ENCODE measurements at regions not wholly inside any gene's neighbourhood (a gene's known extent, or its start where the extent isn't known, plus 50 kb on each side); places are given as distances from the start of the nearest gene placed in this dataset.

DNA sequence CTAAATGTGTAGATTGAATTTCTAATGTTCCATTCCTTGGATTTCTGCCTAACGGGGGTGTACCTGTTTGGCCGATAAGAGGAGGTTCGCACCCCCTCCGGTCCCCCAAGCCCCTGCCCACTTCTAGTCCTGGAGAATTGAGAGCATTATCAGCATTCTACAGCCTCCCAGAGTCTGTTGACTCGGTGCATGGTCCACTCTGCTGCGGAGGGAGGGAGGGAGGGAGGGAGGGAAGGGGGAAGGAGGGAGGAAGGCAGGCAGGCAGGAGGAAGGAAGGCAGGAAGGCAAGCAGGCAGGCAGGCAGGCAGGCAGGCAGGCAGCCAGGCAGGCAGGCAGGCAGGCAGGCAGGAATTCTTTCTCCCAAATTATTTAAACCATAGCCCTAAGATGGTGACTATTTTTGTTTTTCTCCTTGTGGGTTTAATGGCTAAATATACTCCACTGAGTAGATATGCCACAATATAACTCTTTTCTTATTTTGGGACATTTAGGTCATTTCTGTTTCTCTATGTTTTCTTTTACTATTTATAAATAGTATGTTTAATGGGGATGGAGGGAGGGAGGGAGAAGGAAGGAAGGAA, 69.5 kb upstream of the CHST15 start:
- no peak for TF ChIP-seq CTCF (IDR thresholded peaks at IDR 0.05; ENCODE audit: insufficient read depth, low read depth, low read length, missing control alignments)
- DNase-seq (ENCODE audit: low read depth) = no peak
- no peak overlapping the region for H3K4me3 ChIP-seq (ENCODE audit: low read depth, low read length)

GRCh38 chr10:124162136-124162535, 68.7 kb upstream of the CHST15 start:
- no peak for DNase-seq (ENCODE audit: low read depth)
- no peak overlapping the region for H3K4me3 ChIP-seq (ENCODE audit: low read depth, low read length)
- no peak for TF ChIP-seq CTCF (IDR thresholded peaks at IDR 0.05; ENCODE audit: insufficient read depth, low read depth, low read length, missing control alignments)

GRCh38 chr10:124161601-124162000, 68.2 kb upstream of the CHST15 start:
- H3K4me3 ChIP-seq (ENCODE audit: low read depth, low read length) = no peak overlapping the region
- no peak for TF ChIP-seq CTCF (IDR thresholded peaks at IDR 0.05; ENCODE audit: insufficient read depth, low read depth, low read length, missing control alignments)
- no peak for DNase-seq (ENCODE audit: low read depth)

DNA sequence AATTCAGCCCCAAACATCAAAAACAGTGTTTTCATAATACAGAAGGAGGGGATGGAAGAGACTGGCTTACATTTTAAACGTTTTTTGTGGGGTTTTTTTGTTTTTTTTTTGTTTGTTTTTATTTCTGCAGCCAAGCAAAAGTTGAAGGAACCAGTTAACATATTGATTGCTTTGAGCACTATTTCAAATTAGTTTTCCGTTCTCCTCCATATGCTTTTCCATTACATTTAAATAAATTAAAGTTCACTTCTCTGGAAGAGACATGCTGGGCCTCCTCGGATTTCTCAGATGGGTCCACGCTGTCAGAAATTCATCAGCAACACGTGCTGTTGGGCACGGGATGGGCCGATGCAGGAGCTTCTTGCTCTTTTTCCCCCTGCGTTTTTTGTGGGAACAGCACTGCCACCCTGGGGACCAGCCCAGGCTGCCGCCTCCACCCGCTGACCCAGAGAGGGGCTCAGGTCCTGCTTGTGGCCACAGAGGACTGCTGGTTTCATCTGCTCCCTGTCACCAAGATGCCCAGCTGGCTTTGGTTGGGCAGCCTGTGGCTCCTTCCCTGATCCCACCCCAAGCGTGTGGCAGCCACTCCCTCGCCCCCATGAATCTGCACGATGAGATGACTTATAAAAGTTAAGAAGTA, 67.7 kb upstream of the CHST15 start:
- TF ChIP-seq CTCF (IDR thresholded peaks at IDR 0.05; ENCODE audit: insufficient read depth, low read depth, low read length, missing control alignments) = no peak
- DNase-seq (ENCODE audit: low read depth) = no peak

GRCh38 chr10:124160176-124160575, 66.8 kb upstream of the CHST15 start:
- H3K4me3 ChIP-seq (ENCODE audit: low read depth, low read length) = no peak overlapping the region
- DNase-seq (ENCODE audit: low read depth) = no peak
- TF ChIP-seq CTCF (IDR thresholded peaks at IDR 0.05; ENCODE audit: insufficient read depth, low read depth, low read length, missing control alignments) = no peak

More for the DNA sequence above, 67.7 kb upstream of the CHST15 start:
- no peak overlapping the region for H3K4me3 ChIP-seq (ENCODE audit: low read depth, low read length)

- TF ChIP-seq CTCF (IDR thresholded peaks at IDR 0.05; ENCODE audit: insufficient read depth, low read depth, low read length, missing control alignments) = no peak
- no peak overlapping the region for H3K4me3 ChIP-seq (ENCODE audit: low read depth, low read length)
- no peak for DNase-seq (ENCODE audit: low read depth)
These were observed 65.8 kb upstream of the CHST15 start for GRCh38 chr10:124159153-124159552.

- no peak for DNase-seq (ENCODE audit: low read depth)
- TF ChIP-seq CTCF (IDR thresholded peaks at IDR 0.05; ENCODE audit: insufficient read depth, low read depth, low read length, missing control alignments) = no peak
- H3K4me3 ChIP-seq (ENCODE audit: low read depth, low read length) = no peak overlapping the region
These were observed 65.2 kb upstream of the CHST15 start for GRCh38 chr10:124158592-124158991.

Measured in GM12865 (cell line).